Ishikawa (cell line): ENCODE measurements at regions not wholly inside any gene's neighbourhood (a gene's known extent, or its start where the extent isn't known, plus 50 kb on each side); places are given as distances from the start of the nearest gene placed in this dataset.

Experiments
- CEBPB ChIP-seq: IDR thresholded peaks from 2 replicates; pipeline ENCODE4 v1.6.1; 2012
- TAF1 ChIP-seq: IDR thresholded peaks from 2 replicates; pipeline ENCODE4 v1.6.1; 2012; ENCODE audit warnings: low read depth, mild to moderate bottlenecking
- YY1 ChIP-seq: IDR thresholded peaks from 2 replicates; pipeline ENCODE4 v1.6.1; 2012; ENCODE audit warnings: low read depth
- TF ChIP-seq, protein P1 (sequence below): IDR thresholded peaks from 2 replicates; pipeline ENCODE4 v1.6.1; 2012
- TF ChIP-seq, protein P2 (sequence below): IDR thresholded peaks from 2 replicates; pipeline ENCODE4 v1.6.1; 2012; ENCODE audit warnings: low read depth, mild to moderate bottlenecking

DNA sequence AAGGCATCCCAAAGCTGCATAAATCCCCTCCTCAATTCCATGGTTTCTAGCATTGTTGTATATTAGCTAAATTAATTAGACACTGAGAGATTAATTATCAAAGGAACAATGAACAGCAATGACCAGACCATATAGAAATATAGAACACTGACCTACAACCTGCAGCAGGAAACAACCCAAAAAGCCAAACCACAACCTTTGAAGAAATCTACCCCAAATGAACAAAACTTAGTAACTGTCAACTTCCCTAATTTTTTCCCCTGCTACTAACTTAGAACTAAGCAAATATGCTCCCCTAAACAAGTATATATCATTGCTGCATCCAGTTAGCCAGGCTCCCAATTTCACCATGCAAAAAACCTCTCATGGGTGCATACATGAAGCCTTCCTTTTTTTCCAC lies 268.0 kb upstream of the ANO3 start:
- TF ChIP-seq YY1 (no peak), CEBPB (no peak), TAF1 (no peak)
- TF ChIP-seq, protein P1, sequence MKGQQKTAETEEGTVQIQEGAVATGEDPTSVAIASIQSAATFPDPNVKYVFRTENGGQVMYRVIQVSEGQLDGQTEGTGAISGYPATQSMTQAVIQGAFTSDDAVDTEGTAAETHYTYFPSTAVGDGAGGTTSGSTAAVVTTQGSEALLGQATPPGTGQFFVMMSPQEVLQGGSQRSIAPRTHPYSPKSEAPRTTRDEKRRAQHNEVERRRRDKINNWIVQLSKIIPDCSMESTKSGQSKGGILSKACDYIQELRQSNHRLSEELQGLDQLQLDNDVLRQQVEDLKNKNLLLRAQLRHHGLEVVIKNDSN, result no peak
- TF ChIP-seq, protein P2, sequence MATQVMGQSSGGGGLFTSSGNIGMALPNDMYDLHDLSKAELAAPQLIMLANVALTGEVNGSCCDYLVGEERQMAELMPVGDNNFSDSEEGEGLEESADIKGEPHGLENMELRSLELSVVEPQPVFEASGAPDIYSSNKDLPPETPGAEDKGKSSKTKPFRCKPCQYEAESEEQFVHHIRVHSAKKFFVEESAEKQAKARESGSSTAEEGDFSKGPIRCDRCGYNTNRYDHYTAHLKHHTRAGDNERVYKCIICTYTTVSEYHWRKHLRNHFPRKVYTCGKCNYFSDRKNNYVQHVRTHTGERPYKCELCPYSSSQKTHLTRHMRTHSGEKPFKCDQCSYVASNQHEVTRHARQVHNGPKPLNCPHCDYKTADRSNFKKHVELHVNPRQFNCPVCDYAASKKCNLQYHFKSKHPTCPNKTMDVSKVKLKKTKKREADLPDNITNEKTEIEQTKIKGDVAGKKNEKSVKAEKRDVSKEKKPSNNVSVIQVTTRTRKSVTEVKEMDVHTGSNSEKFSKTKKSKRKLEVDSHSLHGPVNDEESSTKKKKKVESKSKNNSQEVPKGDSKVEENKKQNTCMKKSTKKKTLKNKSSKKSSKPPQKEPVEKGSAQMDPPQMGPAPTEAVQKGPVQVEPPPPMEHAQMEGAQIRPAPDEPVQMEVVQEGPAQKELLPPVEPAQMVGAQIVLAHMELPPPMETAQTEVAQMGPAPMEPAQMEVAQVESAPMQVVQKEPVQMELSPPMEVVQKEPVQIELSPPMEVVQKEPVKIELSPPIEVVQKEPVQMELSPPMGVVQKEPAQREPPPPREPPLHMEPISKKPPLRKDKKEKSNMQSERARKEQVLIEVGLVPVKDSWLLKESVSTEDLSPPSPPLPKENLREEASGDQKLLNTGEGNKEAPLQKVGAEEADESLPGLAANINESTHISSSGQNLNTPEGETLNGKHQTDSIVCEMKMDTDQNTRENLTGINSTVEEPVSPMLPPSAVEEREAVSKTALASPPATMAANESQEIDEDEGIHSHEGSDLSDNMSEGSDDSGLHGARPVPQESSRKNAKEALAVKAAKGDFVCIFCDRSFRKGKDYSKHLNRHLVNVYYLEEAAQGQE, result no peak
